Osteoblast (primary cell): ENCODE measurements at regions not wholly inside any gene's neighbourhood (a gene's known extent, or its start where the extent isn't known, plus 50 kb on each side); places are given as distances from the start of the nearest gene placed in this dataset.

Experiments
- DNase-seq: peaks from one replicate; pipeline ENCODE4 v3.0.0; 2011; ENCODE audit warnings: low spot score, mixed read lengths; ENCODE audit not compliant: insufficient read length; ENCODE audit errors: missing footprints
- H2AFZ ChIP-seq: 2 replicates; pipeline ENCODE4 v1.6.0; 2011; ENCODE audit warnings: mild to moderate bottlenecking, low read length
- H3K27ac ChIP-seq: 2 replicates; pipeline ENCODE4 v1.5.1; 2011; ENCODE audit warnings: mild to moderate bottlenecking, low read depth, low read length, moderate library complexity
- H3K27me3 ChIP-seq: 2 replicates; pipeline ENCODE4 v1.6.0; 2012; ENCODE audit warnings: mild to moderate bottlenecking, control low read depth, inconsistent platforms, low read length, moderate library complexity; ENCODE audit not compliant: insufficient read depth
- H3K36me3 ChIP-seq: 2 replicates; pipeline ENCODE4 v1.5.1; 2011; ENCODE audit warnings: mild to moderate bottlenecking, low read length, control low read depth, moderate library complexity; ENCODE audit not compliant: insufficient read depth
- H3K4me1 ChIP-seq: 2 replicates; pipeline ENCODE4 v1.5.1; 2011; ENCODE audit warnings: mild to moderate bottlenecking, low read length, control low read depth, moderate library complexity; ENCODE audit not compliant: insufficient read depth
- H3K4me2 ChIP-seq: 2 replicates; pipeline ENCODE4 v1.6.0; 2011; ENCODE audit warnings: mild to moderate bottlenecking, low read length; ENCODE audit not compliant: insufficient read depth
- H3K4me3 ChIP-seq: fragments of 200-600 bp; sonication (generic); 3 replicates; pipeline ENCODE4 v1.5.1; 2012; ENCODE audit warnings: mild to moderate bottlenecking, low read length, inconsistent platforms; ENCODE audit not compliant: insufficient read depth
- H3K79me2 ChIP-seq: 2 replicates; pipeline ENCODE4 v1.6.0; 2012; ENCODE audit warnings: mild to moderate bottlenecking, low read length, control low read depth, inconsistent platforms; ENCODE audit not compliant: insufficient read depth
- H3K9me3 ChIP-seq: 2 replicates; pipeline ENCODE4 v1.5.1; 2011; ENCODE audit warnings: low read depth, low read length, control low read depth
- H4K20me1 ChIP-seq: 2 replicates; pipeline ENCODE4 v1.6.0; 2012; ENCODE audit warnings: mild to moderate bottlenecking, low read length, control low read depth; ENCODE audit not compliant: insufficient read depth
- TF ChIP-seq, protein P1 (sequence below): IDR thresholded peaks from 2 replicates; pipeline ENCODE4 v1.5.1; 2011; ENCODE audit warnings: mild to moderate bottlenecking, low read depth, low read length, moderate library complexity; ENCODE audit errors: extremely low read depth

DNA sequence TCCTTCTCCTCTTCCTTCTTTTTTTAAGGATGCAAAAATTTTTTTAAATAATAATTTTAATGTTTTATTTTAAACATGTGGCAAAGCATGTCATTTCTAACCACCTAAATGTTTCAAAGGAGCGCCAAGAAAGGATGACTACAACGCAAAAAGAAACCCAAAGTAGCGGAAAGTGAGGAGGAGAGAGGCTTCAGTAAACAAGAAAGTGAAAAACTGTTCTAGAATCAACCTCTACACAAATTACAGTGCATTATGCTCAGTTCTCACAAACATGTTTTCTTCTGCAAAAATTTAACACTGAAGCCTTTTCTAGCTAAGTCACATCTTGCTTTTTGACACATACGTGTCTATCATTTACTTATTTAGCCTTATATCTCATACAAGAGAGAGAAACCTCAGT, 948.6 kb downstream of the GATA3 start:
- Histone ChIP-seq H3K9me3 (no peaks in the 10 kb centered on the region), H4K20me1 (no peaks in the 10 kb centered on the region), H3K79me2 (no peaks in the 10 kb centered on the region), H3K4me3 (no peak overlapping the region), H3K4me2 (no peak overlapping the region), H3K27me3 (no peaks in the 10 kb centered on the region), H3K27ac (no peak overlapping the region), H3K36me3 (no peaks in the 10 kb centered on the region), H2AFZ (no peak overlapping the region), H3K4me1 (no peaks in the 10 kb centered on the region)
- TF ChIP-seq, protein P1, sequence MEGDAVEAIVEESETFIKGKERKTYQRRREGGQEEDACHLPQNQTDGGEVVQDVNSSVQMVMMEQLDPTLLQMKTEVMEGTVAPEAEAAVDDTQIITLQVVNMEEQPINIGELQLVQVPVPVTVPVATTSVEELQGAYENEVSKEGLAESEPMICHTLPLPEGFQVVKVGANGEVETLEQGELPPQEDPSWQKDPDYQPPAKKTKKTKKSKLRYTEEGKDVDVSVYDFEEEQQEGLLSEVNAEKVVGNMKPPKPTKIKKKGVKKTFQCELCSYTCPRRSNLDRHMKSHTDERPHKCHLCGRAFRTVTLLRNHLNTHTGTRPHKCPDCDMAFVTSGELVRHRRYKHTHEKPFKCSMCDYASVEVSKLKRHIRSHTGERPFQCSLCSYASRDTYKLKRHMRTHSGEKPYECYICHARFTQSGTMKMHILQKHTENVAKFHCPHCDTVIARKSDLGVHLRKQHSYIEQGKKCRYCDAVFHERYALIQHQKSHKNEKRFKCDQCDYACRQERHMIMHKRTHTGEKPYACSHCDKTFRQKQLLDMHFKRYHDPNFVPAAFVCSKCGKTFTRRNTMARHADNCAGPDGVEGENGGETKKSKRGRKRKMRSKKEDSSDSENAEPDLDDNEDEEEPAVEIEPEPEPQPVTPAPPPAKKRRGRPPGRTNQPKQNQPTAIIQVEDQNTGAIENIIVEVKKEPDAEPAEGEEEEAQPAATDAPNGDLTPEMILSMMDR, result no peak
- no peak for DNase-seq

GRCh38 chr10:9004736-9005135, 950.2 kb downstream of the GATA3 start:
- Histone ChIP-seq H3K36me3 (no peaks in the 10 kb centered on the region), H3K27me3 (no peaks in the 10 kb centered on the region), H3K4me3 (no peak overlapping the region), H2AFZ (no peak overlapping the region), H4K20me1 (no peaks in the 10 kb centered on the region), H3K27ac (no peak overlapping the region), H3K4me2 (no peak overlapping the region), H3K9me3 (no peaks in the 10 kb centered on the region), H3K79me2 (no peaks in the 10 kb centered on the region), H3K4me1 (no peaks in the 10 kb centered on the region)
- TF ChIP-seq, protein P1, result no peak
- no peak for DNase-seq

- Histone ChIP-seq H3K36me3 (no peaks in the 10 kb centered on the region), H3K79me2 (no peaks in the 10 kb centered on the region), H3K27me3 (no peaks in the 10 kb centered on the region), H3K4me1 (no peaks in the 10 kb centered on the region), H4K20me1 (no peaks in the 10 kb centered on the region), H3K27ac (no peak overlapping the region), H3K4me2 (no peak overlapping the region), H2AFZ (no peak overlapping the region), H3K9me3 (no peaks in the 10 kb centered on the region), H3K4me3 (no peak overlapping the region)
- DNase-seq, result no peak
- TF ChIP-seq, protein P1, result no peak
Measured at GRCh38 chr10:9009505-9009904, 955.0 kb downstream of the GATA3 start.

DNA sequence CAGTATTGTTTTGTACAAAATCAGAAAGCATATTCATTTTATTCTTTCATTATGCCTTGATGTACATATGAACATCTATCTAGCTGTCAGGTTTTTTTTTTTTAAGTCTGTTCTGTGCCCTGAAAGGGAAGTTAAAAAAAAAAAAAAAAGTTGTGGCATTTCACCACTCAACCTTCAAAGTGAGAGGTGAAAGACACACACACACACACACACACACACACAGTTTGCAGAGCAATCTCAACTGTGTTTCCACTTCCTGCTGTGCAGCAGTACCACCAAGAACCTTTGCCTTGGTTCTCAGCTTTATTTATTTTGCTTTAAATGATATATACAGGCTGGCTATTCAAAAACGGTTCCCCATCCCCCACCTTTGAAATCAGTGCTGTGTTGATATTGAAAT, 955.6 kb downstream of the GATA3 start:
- Histone ChIP-seq H3K4me2 (no peak overlapping the region), H3K27ac (no peak overlapping the region), H3K79me2 (no peaks in the 10 kb centered on the region), H3K27me3 (no peaks in the 10 kb centered on the region), H3K4me3 (no peak overlapping the region), H2AFZ (no peak overlapping the region), H3K4me1 (no peaks in the 10 kb centered on the region), H4K20me1 (no peaks in the 10 kb centered on the region), H3K36me3 (no peaks in the 10 kb centered on the region), H3K9me3 (no peaks in the 10 kb centered on the region)
- TF ChIP-seq, protein P1, result no peak
- DNase-seq, result no peak
